ENCODE measurements at regions not wholly inside any gene's neighbourhood (a gene's known extent, or its start where the extent isn't known, plus 50 kb on each side); places are given as distances from the start of the nearest gene placed in this dataset.
"Not testable (repeated sequence)": the region's sequence is repeated elsewhere in the genome, so short reads cannot be mapped to it uniquely, and the experiment has no call there.

- WGBS, 3 donors = 92 to 96% (median 94%) methylated on average over 3 of the region's 3 CpGs
- TF ChIP-seq, protein P1, sequence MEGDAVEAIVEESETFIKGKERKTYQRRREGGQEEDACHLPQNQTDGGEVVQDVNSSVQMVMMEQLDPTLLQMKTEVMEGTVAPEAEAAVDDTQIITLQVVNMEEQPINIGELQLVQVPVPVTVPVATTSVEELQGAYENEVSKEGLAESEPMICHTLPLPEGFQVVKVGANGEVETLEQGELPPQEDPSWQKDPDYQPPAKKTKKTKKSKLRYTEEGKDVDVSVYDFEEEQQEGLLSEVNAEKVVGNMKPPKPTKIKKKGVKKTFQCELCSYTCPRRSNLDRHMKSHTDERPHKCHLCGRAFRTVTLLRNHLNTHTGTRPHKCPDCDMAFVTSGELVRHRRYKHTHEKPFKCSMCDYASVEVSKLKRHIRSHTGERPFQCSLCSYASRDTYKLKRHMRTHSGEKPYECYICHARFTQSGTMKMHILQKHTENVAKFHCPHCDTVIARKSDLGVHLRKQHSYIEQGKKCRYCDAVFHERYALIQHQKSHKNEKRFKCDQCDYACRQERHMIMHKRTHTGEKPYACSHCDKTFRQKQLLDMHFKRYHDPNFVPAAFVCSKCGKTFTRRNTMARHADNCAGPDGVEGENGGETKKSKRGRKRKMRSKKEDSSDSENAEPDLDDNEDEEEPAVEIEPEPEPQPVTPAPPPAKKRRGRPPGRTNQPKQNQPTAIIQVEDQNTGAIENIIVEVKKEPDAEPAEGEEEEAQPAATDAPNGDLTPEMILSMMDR (IDR thresholded peaks at IDR 0.05) = no peak
- TF ChIP-seq EP300 (IDR thresholded peaks at IDR 0.05) (no peak), POLR2A (IDR thresholded peaks at IDR 0.05) (no peak)
- intact Hi-C loops (cut with DNase I) = no loop called here
- H3K27ac ChIP-seq = no peak overlapping the region
- no peak for DNase-seq
- no peak overlapping the region for H3K4me3 ChIP-seq
- no peaks in the 10 kb centered on the region for H3K9me3 ChIP-seq
- H3K36me3 ChIP-seq = no peaks in the 10 kb centered on the region
- no peaks in the 10 kb centered on the region for H3K27me3 ChIP-seq
- H3K4me1 ChIP-seq (ENCODE audit: insufficient read depth) = peaks cover 1% of the 10 kb centered on the region
These were observed 1050.5 kb downstream of the ROBO2 start for GRCh38 chr3:78090382-78090781.

DNA sequence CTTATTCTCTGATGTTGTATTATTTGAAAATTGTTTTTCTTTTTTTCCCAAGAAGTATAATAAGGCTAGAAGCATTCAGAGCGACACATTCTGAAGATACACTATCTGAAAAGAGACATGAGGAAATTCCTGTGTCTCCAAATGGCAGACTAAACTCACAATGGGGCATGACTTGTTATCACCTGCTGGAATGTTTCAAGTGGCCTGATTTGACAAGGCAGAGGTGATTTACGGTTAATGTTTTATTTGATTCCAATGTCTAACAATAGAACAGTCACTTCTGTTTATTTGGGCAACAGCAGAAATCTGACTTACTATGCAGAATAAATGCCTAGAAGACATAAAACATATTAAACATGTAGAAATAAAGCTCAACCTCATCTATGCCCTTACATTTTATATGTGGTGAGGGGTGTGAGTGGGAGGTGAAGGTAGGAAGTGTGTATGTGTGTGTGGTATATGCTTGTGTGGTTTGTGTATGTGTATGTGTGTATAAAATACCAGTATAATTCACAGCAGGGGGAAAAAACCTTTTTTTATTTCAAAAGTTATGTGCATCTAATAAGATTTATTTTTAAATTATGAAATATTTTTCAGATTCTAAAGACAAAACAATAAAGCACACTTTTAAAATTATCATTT, 1051.7 kb downstream of the ROBO2 start:
- TF ChIP-seq EP300 (IDR thresholded peaks at IDR 0.05) (no peak), POLR2A (IDR thresholded peaks at IDR 0.05) (no peak)
- TF ChIP-seq, protein P1 (IDR thresholded peaks at IDR 0.05) = no peak
- WGBS, 3 donors = 17 to 45% (median 23%) methylated on average over 2 of the region's 2 CpGs
- Histone ChIP-seq H3K27ac (no peak overlapping the region), H3K4me1 (ENCODE audit: insufficient read depth) (peaks cover 1% of the 10 kb centered on the region), H3K9me3 (no peaks in the 10 kb centered on the region), H3K27me3 (no peaks in the 10 kb centered on the region), H3K36me3 (no peaks in the 10 kb centered on the region), H3K4me3 (no peak overlapping the region)
- no peak for DNase-seq
- intact Hi-C loops (cut with DNase I) = no loop called here

DNA sequence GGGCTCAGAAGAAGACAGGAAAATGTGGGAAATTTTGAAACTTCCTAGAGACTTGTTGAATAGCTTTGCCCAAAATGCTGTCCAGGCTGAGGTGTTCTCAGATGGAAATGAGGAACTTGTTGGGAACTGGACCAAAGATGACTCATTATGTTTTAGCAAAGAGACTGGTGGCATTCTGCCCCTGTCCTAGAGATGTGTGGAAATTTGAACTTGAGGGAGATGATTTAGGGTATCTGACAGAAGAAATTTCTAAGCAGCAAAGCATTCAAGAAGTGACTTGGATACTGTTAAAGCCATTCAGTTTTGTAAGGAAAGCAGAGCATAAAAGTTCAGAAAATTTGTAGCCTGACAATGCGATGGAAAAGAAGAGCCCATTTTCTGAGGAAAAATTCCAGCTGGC, 1052.7 kb downstream of the ROBO2 start:
- intact Hi-C loops (cut with DNase I); DNase-seq; H3K4me1 ChIP-seq (ENCODE audit: insufficient read depth); H3K4me3 ChIP-seq; H3K9me3 ChIP-seq; H3K27me3 ChIP-seq; H3K36me3 ChIP-seq; H3K27ac ChIP-seq: not testable (repeated sequence)
- WGBS, 3 donors = 64 to 98% (median 89%) methylated on average over 1 of the region's 1 CpG

- TF ChIP-seq POLR2A (IDR thresholded peaks at IDR 0.05) = no peak
- no peak for TF ChIP-seq EP300 (IDR thresholded peaks at IDR 0.05)
- TF ChIP-seq, protein P1 (IDR thresholded peaks at IDR 0.05) = no peak
- Histone ChIP-seq H3K4me3 (no peak overlapping the region), H3K4me1 (ENCODE audit: insufficient read depth) (peaks cover 2% of the 10 kb centered on the region), H3K27me3 (no peaks in the 10 kb centered on the region), H3K27ac (no peak overlapping the region), H3K9me3 (no peaks in the 10 kb centered on the region), H3K36me3 (no peaks in the 10 kb centered on the region)
- intact Hi-C loops (cut with DNase I) = no loop called here
- no peak for DNase-seq
These were observed 1056.8 kb downstream of the ROBO2 start for GRCh38 chr3:78096488-78097255.

DNA sequence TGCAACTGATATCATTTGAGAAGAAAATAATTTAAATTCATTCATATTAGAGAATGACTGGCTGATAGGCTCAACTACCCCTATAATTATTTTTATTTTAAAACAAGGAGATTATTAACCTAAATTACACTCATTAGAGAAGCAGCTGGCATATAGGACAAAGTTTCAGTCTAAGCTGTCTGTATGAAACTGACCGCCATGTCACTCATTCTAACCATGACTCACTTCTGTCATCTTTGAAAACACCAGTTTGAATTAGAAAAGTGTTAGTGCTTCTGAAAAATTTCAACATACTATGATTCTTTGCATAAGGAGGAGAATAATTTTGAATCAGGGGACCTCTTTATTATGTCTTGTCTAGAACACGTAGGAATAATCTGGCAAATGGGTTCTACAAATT, 1058.5 kb downstream of the ROBO2 start:
- TF ChIP-seq POLR2A (IDR thresholded peaks at IDR 0.05) (no peak), EP300 (IDR thresholded peaks at IDR 0.05) (no peak)
- TF ChIP-seq, protein P1 (IDR thresholded peaks at IDR 0.05) = no peak
- H3K4me1 ChIP-seq (ENCODE audit: insufficient read depth) = peaks cover 2% of the 10 kb centered on the region
- H3K27ac ChIP-seq = no peak overlapping the region
- no peaks in the 10 kb centered on the region for H3K27me3 ChIP-seq
- 96 to 99% (median 97%) methylated on average over 2 of the region's 2 CpGs for WGBS, 3 donors
- H3K4me3 ChIP-seq = no peak overlapping the region
- H3K36me3 ChIP-seq = no peaks in the 10 kb centered on the region
- DNase-seq = no peak
- intact Hi-C loops (cut with DNase I) = no loop called here
- no peaks in the 10 kb centered on the region for H3K9me3 ChIP-seq
